NCI-H226 (cell line): ENCODE measurements at regions not wholly inside any gene's neighbourhood (a gene's known extent, or its start where the extent isn't known, plus 50 kb on each side); places are given as distances from the start of the nearest gene placed in this dataset.

Experiments used
- DNase-seq: peaks from one replicate; pipeline ENCODE4 v3.0.0-alpha.2; 2015

GRCh38 chr1:222233444-222234158 lies 314.3 kb downstream of the HHIPL2 start:
- DNase-seq, result peak; percentile 32

- DNase-seq, result no peak
These were observed 315.1 kb downstream of the HHIPL2 start for GRCh38 chr1:222232842-222233241.

DNA sequence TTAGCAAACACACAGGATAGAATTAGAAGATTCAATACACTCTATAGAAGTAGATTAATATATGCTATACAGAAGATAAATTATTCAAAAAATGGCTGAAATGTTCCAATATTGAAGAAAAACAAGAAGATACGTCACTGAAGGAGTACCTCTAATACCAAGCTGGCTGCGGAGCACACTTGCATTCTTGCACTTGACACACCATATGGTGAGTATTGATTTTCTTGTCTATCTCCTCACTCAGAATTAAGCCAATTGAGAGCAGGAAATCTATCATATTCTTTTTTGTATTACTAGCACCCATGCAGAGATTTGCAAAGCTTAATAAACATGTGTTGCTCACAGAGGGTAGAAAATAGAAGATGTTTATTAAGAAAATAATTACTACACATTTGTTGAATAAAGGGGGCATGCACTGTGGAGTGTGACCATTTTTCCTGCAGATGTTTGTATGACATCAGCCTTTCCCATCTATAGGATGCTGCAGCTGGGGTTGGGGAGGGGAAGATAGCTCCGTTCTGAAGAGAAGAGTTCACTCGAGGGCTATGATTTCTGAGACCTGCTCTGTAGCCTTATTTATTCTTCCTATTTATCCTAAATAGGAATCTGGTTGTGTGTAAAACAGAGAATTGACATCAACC lies 318.1 kb downstream of the HHIPL2 start:
- DNase-seq, result no peak

DNA sequence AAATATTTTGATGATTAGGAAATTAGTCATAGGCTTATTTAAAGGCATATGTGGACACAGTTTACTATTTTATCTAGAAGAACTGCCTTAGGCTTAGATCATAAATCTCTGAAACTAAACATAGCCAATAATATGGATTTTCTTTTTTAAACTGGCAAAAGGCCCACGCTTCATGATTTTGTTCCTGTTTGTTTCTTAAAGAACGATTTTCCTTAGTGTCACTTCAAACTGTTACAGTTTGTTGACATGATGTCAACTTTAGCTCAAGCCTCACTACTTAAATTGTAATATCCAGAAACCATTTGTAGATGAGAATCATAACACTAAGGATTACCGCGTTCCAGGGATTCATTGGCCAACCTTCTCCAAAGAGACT lies 322.6 kb downstream of the HHIPL2 start:
- no peak for DNase-seq

GRCh38 chr1:222224636-222225315 lies 323.1 kb downstream of the HHIPL2 start:
- DNase-seq, result no peak

DNA sequence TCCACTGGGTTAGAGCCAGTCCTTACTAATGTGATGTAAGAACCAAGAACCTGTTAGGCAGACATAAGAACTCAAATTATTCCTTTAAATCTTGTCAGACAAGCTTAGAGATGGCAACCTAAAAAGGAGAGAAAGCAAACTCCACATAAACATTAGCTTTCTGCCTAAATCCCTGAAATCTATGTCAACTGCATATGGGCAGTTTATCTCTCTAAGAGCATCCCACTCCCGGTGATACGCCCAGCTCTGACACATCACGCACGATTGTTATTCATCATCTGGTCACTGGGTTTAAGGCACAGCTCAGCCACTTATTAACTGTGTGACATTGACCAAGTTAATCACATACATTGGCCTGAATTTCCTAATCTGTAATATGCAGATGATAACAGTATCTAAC lies 323.7 kb downstream of the HHIPL2 start:
- DNase-seq, result no peak

DNA sequence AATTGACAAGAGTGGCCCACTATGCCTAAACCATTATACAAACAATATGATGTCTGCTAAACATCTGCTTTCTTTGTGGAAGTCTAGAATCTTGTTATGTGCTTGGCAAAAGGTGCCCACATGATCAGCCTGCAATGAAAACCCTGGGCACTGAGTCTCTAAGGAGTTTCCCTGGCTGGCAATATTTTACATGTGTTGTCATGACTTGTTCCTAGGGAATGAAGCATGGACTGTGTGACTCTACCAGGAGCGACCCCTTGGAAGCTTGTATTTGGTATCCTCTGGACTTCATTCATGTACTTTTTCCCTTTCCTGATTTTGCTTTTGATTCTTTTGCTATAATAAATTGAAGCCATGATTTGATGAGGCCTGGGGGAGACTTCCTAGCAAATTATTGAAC lies 324.9 kb downstream of the HHIPL2 start:
- no peak for DNase-seq

DNA sequence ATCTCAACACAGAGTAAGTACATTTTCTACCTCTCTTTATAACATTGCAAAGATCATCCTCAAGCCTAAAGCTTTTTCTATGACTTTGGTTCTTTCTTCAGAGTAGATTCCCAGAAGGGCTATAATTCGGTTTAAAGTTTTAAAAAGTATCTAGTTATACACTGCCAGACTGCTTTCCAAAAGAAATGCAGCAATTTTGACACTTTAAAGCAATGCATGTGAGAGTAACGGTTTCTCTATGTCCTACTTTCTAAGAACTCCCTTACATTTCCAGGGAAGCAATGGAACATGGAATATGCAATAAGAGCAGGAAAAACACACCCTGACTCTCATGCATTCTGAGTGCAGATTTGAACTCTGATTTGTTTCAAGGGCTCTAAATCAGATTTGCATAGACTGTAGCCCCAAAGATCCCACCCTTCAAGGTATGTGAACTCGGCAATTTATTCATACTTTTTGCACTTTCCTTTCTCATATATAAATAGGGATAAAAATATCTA lies 331.6 kb downstream of the HHIPL2 start:
- no peak for DNase-seq

- DNase-seq, result no peak
These were observed 337.1 kb downstream of the HHIPL2 start for GRCh38 chr1:222210776-222211175.

DNA sequence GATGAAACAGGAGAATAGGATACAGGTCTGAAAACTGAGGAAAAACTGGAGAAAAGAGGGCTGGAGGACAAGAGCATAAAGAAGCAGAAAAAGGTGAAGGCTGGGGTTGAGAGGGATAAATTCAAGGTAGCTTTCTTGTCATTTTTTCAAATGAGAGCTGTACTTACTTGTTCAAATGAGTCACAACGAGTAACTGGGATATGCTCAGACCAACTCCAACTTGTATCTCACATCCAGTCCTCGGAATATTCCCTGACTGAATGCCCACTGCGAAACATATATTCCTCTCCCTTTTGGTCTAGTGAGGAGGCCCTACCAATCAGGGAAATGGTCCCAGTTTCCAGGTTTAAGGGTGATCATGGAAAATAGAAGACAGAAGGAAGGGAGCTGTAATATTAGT lies 343.4 kb downstream of the HHIPL2 start:
- DNase-seq, result no peak

DNA sequence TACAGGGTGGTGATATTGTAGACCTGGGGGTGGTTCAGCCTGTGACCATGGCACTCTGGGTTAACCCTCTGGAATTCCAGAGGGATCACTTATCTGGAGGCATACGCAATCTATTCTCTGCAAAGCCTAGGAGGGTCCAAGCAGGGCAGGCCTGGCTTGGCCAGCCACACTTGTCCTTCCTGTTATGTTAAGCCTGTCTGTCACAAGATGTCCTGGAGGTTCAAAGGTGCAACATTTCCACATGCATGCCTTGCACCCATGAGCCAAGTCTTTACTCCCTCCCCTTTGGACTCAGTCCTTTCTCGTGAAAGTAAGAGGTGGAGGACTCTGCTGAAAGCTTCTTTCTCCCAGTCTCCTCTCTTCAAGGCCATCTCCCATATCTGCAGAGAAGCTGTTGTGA lies 345.1 kb downstream of the HHIPL2 start:
- no peak for DNase-seq

GRCh38 chr1:222196736-222197135 lies 351.2 kb downstream of the HHIPL2 start:
- DNase-seq, result no peak

DNA sequence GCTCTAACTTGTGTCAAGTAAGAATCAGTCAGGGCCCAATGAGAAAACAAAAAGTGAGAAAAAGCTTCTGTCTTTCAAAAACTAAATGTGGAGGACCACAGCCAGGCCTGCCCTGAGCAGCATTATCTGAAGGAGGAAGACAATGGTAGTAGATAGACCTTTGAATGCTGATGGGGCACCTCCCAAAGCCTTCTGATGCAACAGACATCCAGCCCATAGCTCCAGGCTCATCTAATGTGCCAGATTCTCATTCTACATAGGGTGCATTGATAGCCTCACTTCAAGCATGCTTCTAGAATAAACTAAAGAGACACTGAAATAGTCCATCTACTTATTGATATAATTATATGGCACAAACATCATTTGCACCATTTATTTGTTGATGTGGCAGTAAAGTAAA lies 351.6 kb downstream of the HHIPL2 start:
- DNase-seq, result no peak

GRCh38 chr1:222195857-222196256 lies 352.0 kb downstream of the HHIPL2 start:
- no peak for DNase-seq

DNA sequence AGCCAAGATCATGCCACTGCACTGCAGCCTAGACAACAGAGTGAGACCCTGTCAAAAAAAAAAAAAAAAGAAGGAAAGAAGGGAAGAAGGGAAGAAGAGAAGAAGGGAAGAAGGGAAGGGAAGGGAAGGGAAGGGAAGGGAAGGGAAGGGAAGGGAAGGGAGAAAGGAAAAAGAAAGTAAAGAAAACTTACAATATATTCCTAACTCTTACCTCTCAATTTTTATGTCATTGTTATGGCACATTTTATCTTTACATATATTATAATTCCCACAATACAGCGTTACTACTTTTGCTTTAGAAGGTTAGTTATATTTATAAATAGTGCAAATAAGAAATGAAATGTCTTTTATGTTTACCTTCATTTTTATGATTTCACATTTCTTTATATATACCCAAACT lies 358.7 kb downstream of the HHIPL2 start:
- DNase-seq, result no peak

DNA sequence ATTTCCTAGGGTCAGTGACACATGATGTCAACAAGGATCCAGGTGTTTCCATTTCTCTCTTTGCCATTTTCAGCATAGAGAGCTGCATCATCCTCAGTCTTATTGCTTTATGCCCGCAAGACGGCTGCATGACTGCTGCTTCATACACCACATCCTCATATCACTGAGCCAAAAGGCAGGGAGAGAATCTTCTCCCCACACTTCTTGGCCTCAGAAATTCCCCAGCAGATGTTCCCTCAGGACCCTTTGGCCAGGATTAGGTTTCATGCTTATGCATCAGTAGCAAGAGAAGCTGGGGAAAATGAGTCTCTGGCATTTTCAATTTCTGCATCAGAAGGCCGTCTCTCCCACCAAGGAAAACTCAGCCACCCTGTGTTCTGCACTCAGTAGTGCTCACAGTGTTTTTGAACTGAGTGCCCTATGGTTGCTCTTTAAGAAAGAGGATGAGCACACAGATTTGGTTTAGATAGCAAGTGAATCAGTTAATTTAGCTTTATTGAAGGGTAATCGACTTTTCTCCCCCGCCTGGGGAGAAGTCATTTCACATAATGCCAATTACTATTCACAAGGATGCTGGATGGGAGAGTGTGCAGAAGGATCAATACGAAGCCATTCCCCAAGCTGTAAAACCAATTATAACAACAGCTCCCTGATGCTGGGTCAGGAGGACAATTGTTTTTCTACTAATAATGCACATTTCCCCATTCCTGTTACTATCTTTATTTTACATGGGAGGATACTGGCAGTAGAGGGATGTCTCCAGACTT lies 360.2 kb downstream of the HHIPL2 start:
- DNase-seq, result no peak

DNA sequence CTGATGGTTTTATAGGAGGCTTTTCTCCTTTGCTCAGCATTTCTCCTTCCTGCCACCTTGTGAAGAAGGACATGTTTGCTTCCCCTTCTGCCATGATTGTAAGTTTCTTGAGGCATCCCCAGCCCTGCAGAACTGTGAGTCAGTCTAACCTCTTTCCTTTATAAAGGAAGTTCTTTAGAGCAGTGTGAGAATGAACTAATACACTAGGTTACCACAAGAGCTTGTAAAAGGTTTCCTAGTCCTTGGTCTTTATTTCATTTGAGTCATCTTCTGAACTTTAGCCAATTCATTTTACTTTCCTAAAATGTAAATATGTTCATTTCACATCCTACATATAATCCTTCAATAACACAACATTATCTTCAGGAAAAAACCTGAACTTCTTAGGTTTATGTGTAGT lies 365.3 kb downstream of the HHIPL2 start:
- no peak for DNase-seq

DNA sequence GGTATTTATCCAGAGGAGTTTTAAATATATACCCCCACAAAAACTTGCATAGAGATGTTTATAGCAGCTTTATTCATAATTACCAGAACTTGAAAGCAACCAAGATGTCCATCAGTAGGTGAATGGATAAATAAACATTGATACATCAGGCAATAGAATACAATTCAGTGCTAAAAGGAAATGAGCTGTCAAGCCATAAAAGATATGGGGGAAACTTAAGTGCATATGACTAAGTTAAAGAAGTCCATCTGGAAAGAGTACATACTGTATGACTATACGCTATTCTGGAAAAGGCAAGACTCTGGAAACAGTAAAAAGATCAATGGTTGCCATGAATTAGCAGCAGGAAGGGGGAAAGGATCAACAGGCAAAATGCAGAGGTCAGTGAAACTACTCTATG lies 366.7 kb downstream of the HHIPL2 start:
- no peak for DNase-seq

GRCh38 chr1:222177496-222177895 lies 370.4 kb downstream of the HHIPL2 start:
- DNase-seq, result peak; percentile 54

GRCh38 chr1:222171005-222171404 lies 376.9 kb downstream of the HHIPL2 start:
- DNase-seq, result no peak

DNA sequence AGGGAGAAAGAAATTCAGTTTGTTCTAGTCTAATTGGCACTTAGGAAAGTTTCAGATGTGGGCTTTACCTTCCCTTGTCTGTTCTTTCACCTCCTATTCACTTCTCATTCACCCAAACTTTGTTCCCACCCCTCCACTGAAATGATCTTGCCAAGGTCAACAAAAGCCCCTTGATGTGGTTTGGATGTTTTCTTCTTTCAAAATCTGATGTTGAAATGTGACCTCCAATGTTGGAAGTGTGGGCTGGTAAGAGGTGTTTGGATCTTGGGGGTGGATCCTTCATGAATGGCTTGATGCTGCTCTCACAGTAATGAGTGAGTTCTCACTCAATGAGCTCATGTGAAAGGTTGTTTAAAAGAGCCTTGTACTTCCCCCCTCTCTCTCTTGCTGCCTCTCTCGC lies 379.3 kb downstream of the HHIPL2 start:
- no peak for DNase-seq

GRCh38 chr1:222167896-222168295 lies 380.0 kb downstream of the HHIPL2 start:
- no peak for DNase-seq

- peak; percentile 56 for DNase-seq
These were observed 380.8 kb downstream of the HHIPL2 start for GRCh38 chr1:222167111-222167510.
